T-cell (primary cell): ENCODE measurements at regions not wholly inside any gene's neighbourhood (a gene's known extent, or its start where the extent isn't known, plus 50 kb on each side); places are given as distances from the start of the nearest gene placed in this dataset.

ENCODE experiments used
- ATAC-seq, 4 experiments: fragments of 200-7000 bp in 3 of 4; fragments of 150-1000 bp in 1 of 4; cut with Tn5 transposase; replicated peaks in 1 of 4; 1 replicate in 3 of 4; 2 replicates in 1 of 4; pipeline ENCODE4 v1.10.0; 2021; ENCODE audit warnings: moderate library complexity in 3 of 4, mild to moderate bottlenecking in 2 of 4, moderate number of reproducible peaks in 1 of 4
- CTCF ChIA-PET, 2 donors: fragments of 300-600 bp; sonication (Branson Sonifier 250); formaldehyde crosslinking; loops; one replicate each; lab custom pipeline; 2022; ENCODE audit warnings: antibody characterized with exemption in 2 of 2; lab: Charles Lee
- POLR2A ChIA-PET, 2 donors: fragments of 300-600 bp; sonication (Branson Sonifier 250); formaldehyde crosslinking; loops; one replicate each; lab custom pipeline; 2022; ENCODE audit warnings: antibody characterized with exemption in 2 of 2; lab: Charles Lee
- DNase-seq, 35 experiments: peaks; one replicate each; pipeline versions ENCODE4 v3.0.0 to v3.0.0-alpha.2; 2013 to 2023
- H3K27ac ChIP-seq: one replicate; pipeline ENCODE4 v1.5.1; 2013; ENCODE audit warnings: low read length
- H3K27me3 ChIP-seq, 2 experiments: replicated peaks in 1 of 2; 1 replicate in 1 of 2; 2 replicates in 1 of 2; pipeline versions ENCODE4 v1.6.1 to v1.7.0; 2013; ENCODE audit warnings: low read length in 1 of 2, mixed read lengths in 1 of 2; ENCODE audit not compliant: control insufficient read depth in 2 of 2, insufficient read depth in 2 of 2; ENCODE audit errors: extremely low read depth in 1 of 2
- H3K36me3 ChIP-seq, 2 donors: 1 replicate in 1 of 2; 2 replicates in 1 of 2; pipeline versions ENCODE4 v1.6.1 to v1.7.0; 2013; ENCODE audit warnings: low read length in 1 of 2; ENCODE audit not compliant: control insufficient read depth in 2 of 2, insufficient read depth in 1 of 2; ENCODE audit errors: extremely low read depth in 1 of 2
- H3K4me1 ChIP-seq, 2 experiments: 1 replicate in 1 of 2; 2 replicates in 1 of 2; pipeline versions ENCODE4 v1.6.1 to v1.7.0; 2013; ENCODE audit warnings: low read length in 2 of 2, mixed read lengths in 1 of 2; ENCODE audit not compliant: insufficient read depth in 2 of 2, control insufficient read depth in 1 of 2; ENCODE audit errors: extremely low read depth in 1 of 2
- H3K4me3 ChIP-seq, 2 donors: 1 replicate in 1 of 2; 2 replicates in 1 of 2; pipeline versions ENCODE4 v1.5.1 to v1.7.0; 2013; ENCODE audit warnings: mild to moderate bottlenecking in 2 of 2, low read length in 1 of 2, moderate library complexity in 1 of 2; ENCODE audit not compliant: control insufficient read depth in 1 of 2; ENCODE audit errors: extremely low read depth in 1 of 2
- H3K9me3 ChIP-seq: 2 replicates; pipeline ENCODE4 v1.7.0; 2013
- H3K27ac Mint-ChIP-seq, 2 donors: one replicate each; pipeline ENCODE4 v1.8.0; 2020 to 2021; ENCODE audit warnings: mild to moderate bottlenecking in 2 of 2, mixed read lengths in 2 of 2
- H3K27me3 Mint-ChIP-seq, 2 donors: one replicate each; pipeline ENCODE4 v1.8.0; 2021 to 2022; ENCODE audit warnings: mixed read lengths in 2 of 2
- H3K36me3 Mint-ChIP-seq: one replicate; pipeline ENCODE4 v1.8.0; 2021; ENCODE audit warnings: mixed read lengths
- H3K4me1 Mint-ChIP-seq, 3 donors: one replicate each; pipeline ENCODE4 v1.8.0; 2020 to 2022; ENCODE audit warnings: mixed read lengths in 3 of 3, mild to moderate bottlenecking in 1 of 3
- H3K4me3 Mint-ChIP-seq, 3 donors: one replicate each; pipeline ENCODE4 v1.8.0; 2020 to 2022; ENCODE audit warnings: mild to moderate bottlenecking in 3 of 3, mixed read lengths in 3 of 3, moderate library complexity in 3 of 3
- H3K9me3 Mint-ChIP-seq, 3 donors: one replicate each; pipeline ENCODE4 v1.8.0; 2020 to 2022; ENCODE audit warnings: mixed read lengths in 3 of 3
- WGBS: methylation state at CpG from one replicate; pipeline ENCODE4 v1.1.5; 2013; ENCODE audit warnings: missing lambda C conversion rate; ENCODE audit not compliant: insufficient coverage; 5-methylcytosine and 5-hydroxymethylcytosine counted together

GRCh38 chr11:45569776-45570175 is 95.6 kb downstream of the CHST1 start:
- H3K9me3 Mint-ChIP-seq = no peaks in the 10 kb centered on the region
- ATAC-seq (no peak), DNase-seq (no peak)
- no peaks in the 10 kb centered on the region for H3K4me1 ChIP-seq
- WGBS = 60% methylated on average over 6 of the region's 8 CpGs
- no peak overlapping the region for H3K4me3 ChIP-seq
- H3K4me1 Mint-ChIP-seq = no peaks in the 10 kb centered on the region
- H3K36me3 Mint-ChIP-seq = no peaks in the 10 kb centered on the region
- ChIA-PET POLR2A (no interaction called here), CTCF (no interaction called here)
- H3K27me3 Mint-ChIP-seq = peaks cover 6 to 13% of the 10 kb centered on the region in 2 donors
- H3K27ac ChIP-seq = no peak overlapping the region
- peaks cover 0 to 15% of the 10 kb centered on the region in 2 experiments for H3K27me3 ChIP-seq
- H3K9me3 ChIP-seq = no peaks in the 10 kb centered on the region
- H3K27ac Mint-ChIP-seq = no peak overlapping the region
- H3K4me3 Mint-ChIP-seq = no peak overlapping the region
- no peaks in the 10 kb centered on the region for H3K36me3 ChIP-seq

- CTCF ChIA-PET = interaction anchor here in 1 of 2 donors (0.7 kb wide), 1 partner anchor 15 kb away, joined by 3 read pairs; no protein-coding TSS in a partner anchor
- DNase-seq (no peak), ATAC-seq (no peak)
- Mint-ChIP-seq H3K4me1 (no peaks in the 10 kb centered on the region), H3K27ac (no peak overlapping the region), H3K36me3 (no peaks in the 10 kb centered on the region), H3K9me3 (no peaks in the 10 kb centered on the region), H3K27me3 (peaks cover 6 to 18% of the 10 kb centered on the region in 2 donors), H3K4me3 (no peak overlapping the region)
- no peaks in the 10 kb centered on the region for H3K36me3 ChIP-seq
- POLR2A ChIA-PET = no interaction called here
- 80% methylated on average over 1 of the region's 4 CpGs for WGBS
- H3K4me1 ChIP-seq = no peaks in the 10 kb centered on the region
- no peak overlapping the region for H3K4me3 ChIP-seq
- H3K9me3 ChIP-seq = no peaks in the 10 kb centered on the region
- H3K27ac ChIP-seq = no peak overlapping the region
- peaks cover 0 to 24% of the 10 kb centered on the region in 2 experiments for H3K27me3 ChIP-seq
Measured at GRCh38 chr11:45568049-45568448, 97.4 kb downstream of the CHST1 start.

DNA sequence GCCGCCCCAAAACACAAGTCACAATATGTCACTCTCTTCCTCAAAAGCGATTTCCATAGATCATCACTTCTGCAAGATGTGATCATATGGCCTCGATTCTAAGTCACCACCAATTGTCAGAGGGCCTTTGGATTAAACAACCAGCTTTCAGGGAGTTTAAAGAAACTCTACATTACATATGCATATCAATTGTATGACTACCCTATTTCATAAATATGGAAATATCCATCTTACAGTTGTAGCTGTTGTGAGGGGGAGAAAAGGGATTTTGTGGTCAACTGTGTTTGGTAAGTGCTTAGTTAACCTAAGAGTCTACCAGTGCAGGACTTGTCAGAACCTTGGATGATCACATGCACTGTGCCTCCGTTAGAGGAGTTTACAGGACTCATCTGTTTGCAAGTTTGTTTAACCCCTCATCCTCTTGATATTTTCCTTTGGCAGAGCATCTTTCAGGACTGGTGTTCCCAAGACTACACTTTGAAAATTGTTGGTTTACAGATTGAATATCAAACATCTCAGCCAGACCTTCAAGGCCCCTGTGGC is 99.9 kb downstream of the CHST1 start:
- no peak overlapping the region for H3K27ac Mint-ChIP-seq
- no peaks in the 10 kb centered on the region for H3K9me3 Mint-ChIP-seq
- no peaks in the 10 kb centered on the region for H3K4me1 Mint-ChIP-seq
- ATAC-seq = no peak
- DNase-seq = no peak
- no peaks in the 10 kb centered on the region for H3K9me3 ChIP-seq
- POLR2A ChIA-PET = no interaction called here
- no peak overlapping the region for H3K4me3 ChIP-seq
- H3K27ac ChIP-seq = no peak overlapping the region
- no peaks in the 10 kb centered on the region for H3K36me3 Mint-ChIP-seq
- peaks cover 9 to 12% of the 10 kb centered on the region in 2 donors for H3K27me3 Mint-ChIP-seq
- 100% methylated on average over 1 of the region's 4 CpGs for WGBS
- peaks cover 0 to 25% of the 10 kb centered on the region in 2 experiments for H3K27me3 ChIP-seq
- no peak overlapping the region for H3K4me3 Mint-ChIP-seq
- no peaks in the 10 kb centered on the region for H3K4me1 ChIP-seq
- CTCF ChIA-PET = interaction anchor here in 1 of 2 donors (0.6 kb wide), 1 partner anchor 1738 kb away, joined by 3 read pairs; no protein-coding TSS in a partner anchor
- H3K36me3 ChIP-seq = no peaks in the 10 kb centered on the region

DNA sequence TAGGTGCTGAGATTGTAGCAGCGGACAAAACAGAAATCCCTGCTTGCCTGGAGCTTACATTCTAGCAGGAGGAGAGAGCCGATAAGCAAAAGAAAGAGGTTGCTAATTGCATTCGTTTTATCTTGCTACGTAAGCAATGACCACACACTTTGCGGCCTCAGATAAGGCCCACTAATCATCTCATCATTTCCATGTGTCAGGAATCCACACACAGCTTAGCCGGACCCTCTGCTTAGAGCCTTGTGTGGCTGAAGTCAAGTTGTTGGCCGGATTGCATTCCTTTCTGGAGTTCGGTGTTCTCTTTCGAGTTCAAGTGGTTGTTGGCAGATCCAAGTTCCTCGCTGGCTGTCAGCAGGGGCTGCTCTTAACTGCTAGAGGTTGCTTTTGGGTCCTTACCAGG is 101.6 kb downstream of the CHST1 start:
- peaks cover 9 to 21% of the 10 kb centered on the region in 2 donors for H3K27me3 Mint-ChIP-seq

GRCh38 chr11:45563171-45563570 is 102.3 kb downstream of the CHST1 start:
- ChIA-PET CTCF (no interaction called here), POLR2A (interaction anchor here in 1 of 2 donors (0.5 kb wide), 1 partner anchor 76 kb away, joined by 3 read pairs; no protein-coding TSS in a partner anchor)
- H3K27me3 Mint-ChIP-seq = peaks cover 9 to 21% of the 10 kb centered on the region in 2 donors
- Histone ChIP-seq H3K4me1 (no peaks in the 10 kb centered on the region), H3K27ac (no peak overlapping the region), H3K4me3 (no peak overlapping the region), H3K9me3 (no peaks in the 10 kb centered on the region), H3K27me3 (peaks cover 0 to 40% of the 10 kb centered on the region in 2 experiments), H3K36me3 (no peaks in the 10 kb centered on the region)
- WGBS = 71% methylated on average over 1 of the region's 2 CpGs
- no peaks in the 10 kb centered on the region for H3K9me3 Mint-ChIP-seq
- ATAC-seq = no peak
- H3K4me1 Mint-ChIP-seq = no peaks in the 10 kb centered on the region
- no peak for DNase-seq
- H3K36me3 Mint-ChIP-seq = no peaks in the 10 kb centered on the region
- no peak overlapping the region for H3K4me3 Mint-ChIP-seq
- no peak overlapping the region for H3K27ac Mint-ChIP-seq

More for the DNA sequence above, 101.6 kb downstream of the CHST1 start:
- Histone ChIP-seq H3K9me3 (no peaks in the 10 kb centered on the region), H3K4me3 (no peak overlapping the region), H3K36me3 (no peaks in the 10 kb centered on the region), H3K4me1 (no peaks in the 10 kb centered on the region), H3K27me3 (peaks cover 0 to 38% of the 10 kb centered on the region in 2 experiments), H3K27ac (no peak overlapping the region)
- H3K4me1 Mint-ChIP-seq = no peaks in the 10 kb centered on the region
- WGBS = 56% methylated on average over 6 of the region's 10 CpGs
- H3K4me3 Mint-ChIP-seq = no peak overlapping the region
- DNase-seq (no peak), ATAC-seq (no peak)
- no peak overlapping the region for H3K27ac Mint-ChIP-seq
- CTCF ChIA-PET = no interaction called here
- H3K36me3 Mint-ChIP-seq = no peaks in the 10 kb centered on the region
- POLR2A ChIA-PET = no interaction called here
- no peaks in the 10 kb centered on the region for H3K9me3 Mint-ChIP-seq

DNA sequence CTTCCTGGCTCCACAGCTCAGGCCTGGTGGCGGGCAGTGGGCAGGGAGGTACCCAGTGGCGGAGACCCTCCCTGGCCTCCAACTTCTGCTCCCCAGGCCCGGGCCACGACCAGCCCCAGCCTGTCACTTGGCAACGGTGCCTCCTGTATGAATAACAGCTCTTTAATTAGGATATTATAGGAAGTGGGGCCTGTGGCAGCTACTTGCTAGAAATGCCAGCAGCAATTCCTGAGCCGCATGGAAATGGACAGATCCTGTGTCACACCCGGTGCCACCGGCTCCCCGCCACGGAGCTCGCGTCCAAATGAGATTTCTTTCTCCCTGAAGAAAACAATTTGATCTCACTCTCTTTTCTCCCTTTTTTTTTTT is 104.5 kb downstream of the CHST1 start:
- DNase-seq (no peak), ATAC-seq (no peak)
- Mint-ChIP-seq H3K27me3 (peaks cover 11 to 27% of the 10 kb centered on the region in 2 donors), H3K9me3 (peaks cover 0 to 6% (median 2%) of the 10 kb centered on the region in 3 donors), H3K4me3 (no peak overlapping the region), H3K4me1 (no peaks in the 10 kb centered on the region), H3K27ac (no peak overlapping the region), H3K36me3 (no peaks in the 10 kb centered on the region)
- Histone ChIP-seq H3K4me3 (no peak overlapping the region), H3K27ac (no peak overlapping the region), H3K9me3 (no peaks in the 10 kb centered on the region), H3K27me3 (peaks cover 0 to 44% of the 10 kb centered on the region in 2 experiments), H3K4me1 (no peaks in the 10 kb centered on the region), H3K36me3 (no peaks in the 10 kb centered on the region)
- ChIA-PET POLR2A (no interaction called here), CTCF (interaction anchor here in 1 of 2 donors (0.7 kb wide), 1 partner anchor 935 kb away, joined by 4 read pairs; no protein-coding TSS in a partner anchor)
- 81% methylated on average over 9 of the region's 12 CpGs for WGBS
